Stimulated activated CD8-positive, alpha-beta memory T cell treated with anti-CD3 and anti-CD28 coated beads, Interleukin-15, amount 100 ng/mL, for 4 hours (primary cell): ENCODE measurements at regions not wholly inside any gene's neighbourhood (a gene's known extent, or its start where the extent isn't known, plus 50 kb on each side); places are given as distances from the start of the nearest gene placed in this dataset.

Source experiments
- DNase-seq, 2 donors: peaks; one replicate each; pipeline ENCODE4 v3.0.0-alpha.2; 2020; ENCODE audit warnings: low read depth in 2 of 2

GRCh38 chr21:24737296-24737850 is 869.9 kb downstream of the MRPL39 start:
- no peak for DNase-seq

GRCh38 chr21:24730661-24731060 is 876.6 kb downstream of the MRPL39 start:
- DNase-seq: no peak

- DNase-seq: no peak
Observed at GRCh38 chr21:24729568-24729967, 877.7 kb downstream of the MRPL39 start.

- no peak for DNase-seq
Observed at GRCh38 chr21:24727803-24728440, 879.4 kb downstream of the MRPL39 start.

GRCh38 chr21:24716281-24716918 is 890.9 kb downstream of the MRPL39 start:
- no peak for DNase-seq

GRCh38 chr21:24714646-24715200 is 892.6 kb downstream of the MRPL39 start:
- no peak for DNase-seq

- DNase-seq: no peak
Observed at GRCh38 chr21:24705201-24705600, 902.1 kb downstream of the MRPL39 start.

- DNase-seq: no peak
Observed at GRCh38 chr21:24693779-24694178, 913.5 kb downstream of the MRPL39 start.

- DNase-seq: no peak
Observed at GRCh38 chr21:24681456-24681855, 925.8 kb downstream of the MRPL39 start.

- no peak for DNase-seq
Observed at GRCh38 chr21:24671901-24672300, 935.4 kb downstream of the MRPL39 start.

GRCh38 chr21:24658926-24659325 is 948.4 kb downstream of the MRPL39 start:
- no peak for DNase-seq

- no peak for DNase-seq
Observed at GRCh38 chr21:24658026-24658425, 949.3 kb downstream of the MRPL39 start.

GRCh38 chr21:24649691-24650090 is 957.6 kb downstream of the MRPL39 start:
- no peak for DNase-seq

GRCh38 chr21:24636696-24637095 is 970.6 kb downstream of the MRPL39 start:
- no peak for DNase-seq

- DNase-seq: no peak
Observed at GRCh38 chr21:24634749-24635148, 972.5 kb downstream of the MRPL39 start.

GRCh38 chr21:24628536-24628935 is 978.7 kb downstream of the MRPL39 start:
- DNase-seq: no peak

- no peak for DNase-seq
Observed at GRCh38 chr21:24628046-24628445, 979.2 kb downstream of the MRPL39 start.

- no peak for DNase-seq
Observed at GRCh38 chr21:24617819-24618218, 989.5 kb downstream of the MRPL39 start.

GRCh38 chr21:24594082-24594481 is 1013.2 kb downstream of the MRPL39 start:
- DNase-seq: no peak

- no peak for DNase-seq
Observed at GRCh38 chr21:24590261-24590660, 1017.0 kb downstream of the MRPL39 start.

- no peak for DNase-seq
Observed at GRCh38 chr21:24583473-24583872, 1023.8 kb downstream of the MRPL39 start.

GRCh38 chr21:24577301-24577700 is 1030.0 kb downstream of the MRPL39 start:
- DNase-seq: no peak

- DNase-seq: no peak
Observed at GRCh38 chr21:24561291-24561690, 1046.0 kb downstream of the MRPL39 start.
